ENCODE measurements at regions not wholly inside any gene's neighbourhood (a gene's known extent, or its start where the extent isn't known, plus 50 kb on each side); places are given as distances from the start of the nearest gene placed in this dataset.

DNA sequence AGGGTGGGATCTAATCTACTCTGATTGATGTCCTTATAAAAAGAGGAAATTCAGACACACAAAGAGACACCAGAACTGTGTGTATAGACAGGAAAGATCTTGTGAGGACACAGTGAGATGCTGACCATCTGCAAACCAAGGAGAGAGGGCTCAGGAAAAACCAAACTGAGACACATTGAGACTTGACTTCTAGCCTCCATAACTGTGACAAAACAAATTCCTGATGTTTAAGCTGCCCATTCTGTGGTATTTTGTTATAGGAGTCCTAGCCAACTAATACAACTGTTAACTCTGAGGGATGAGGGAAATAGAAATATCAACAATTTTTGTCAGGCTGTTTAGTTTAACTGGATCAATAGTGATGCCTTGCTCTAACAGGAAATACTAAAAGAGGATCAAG is 93.4 kb upstream of the COL3A1 start:
- FAIRE-seq (no peak), DNase-seq (ENCODE audit: insufficient read length, low spot score) (no peak)
- TF ChIP-seq, protein P1, sequence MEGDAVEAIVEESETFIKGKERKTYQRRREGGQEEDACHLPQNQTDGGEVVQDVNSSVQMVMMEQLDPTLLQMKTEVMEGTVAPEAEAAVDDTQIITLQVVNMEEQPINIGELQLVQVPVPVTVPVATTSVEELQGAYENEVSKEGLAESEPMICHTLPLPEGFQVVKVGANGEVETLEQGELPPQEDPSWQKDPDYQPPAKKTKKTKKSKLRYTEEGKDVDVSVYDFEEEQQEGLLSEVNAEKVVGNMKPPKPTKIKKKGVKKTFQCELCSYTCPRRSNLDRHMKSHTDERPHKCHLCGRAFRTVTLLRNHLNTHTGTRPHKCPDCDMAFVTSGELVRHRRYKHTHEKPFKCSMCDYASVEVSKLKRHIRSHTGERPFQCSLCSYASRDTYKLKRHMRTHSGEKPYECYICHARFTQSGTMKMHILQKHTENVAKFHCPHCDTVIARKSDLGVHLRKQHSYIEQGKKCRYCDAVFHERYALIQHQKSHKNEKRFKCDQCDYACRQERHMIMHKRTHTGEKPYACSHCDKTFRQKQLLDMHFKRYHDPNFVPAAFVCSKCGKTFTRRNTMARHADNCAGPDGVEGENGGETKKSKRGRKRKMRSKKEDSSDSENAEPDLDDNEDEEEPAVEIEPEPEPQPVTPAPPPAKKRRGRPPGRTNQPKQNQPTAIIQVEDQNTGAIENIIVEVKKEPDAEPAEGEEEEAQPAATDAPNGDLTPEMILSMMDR (IDR thresholded peaks at IDR 0.05; ENCODE audit: insufficient read depth, missing control alignments), result no peak

GRCh38 chr2:188881434-188881833 is 92.7 kb upstream of the COL3A1 start:
- TF ChIP-seq, protein P1 (IDR thresholded peaks at IDR 0.05; ENCODE audit: insufficient read depth, missing control alignments), result no peak
- no peak for FAIRE-seq
- no peak for DNase-seq (ENCODE audit: insufficient read length, low spot score)

GRCh38 chr2:188884046-188884445 is 90.1 kb upstream of the COL3A1 start:
- FAIRE-seq (no peak), DNase-seq (ENCODE audit: insufficient read length, low spot score) (no peak)
- TF ChIP-seq, protein P1 (IDR thresholded peaks at IDR 0.05; ENCODE audit: insufficient read depth, missing control alignments), result no peak

- no peak for DNase-seq (ENCODE audit: insufficient read length, low spot score)
- FAIRE-seq, result no peak
- TF ChIP-seq, protein P1 (IDR thresholded peaks at IDR 0.05; ENCODE audit: insufficient read depth, missing control alignments), result no peak
Observed at GRCh38 chr2:188884517-188884916, 89.7 kb upstream of the COL3A1 start.

DNA sequence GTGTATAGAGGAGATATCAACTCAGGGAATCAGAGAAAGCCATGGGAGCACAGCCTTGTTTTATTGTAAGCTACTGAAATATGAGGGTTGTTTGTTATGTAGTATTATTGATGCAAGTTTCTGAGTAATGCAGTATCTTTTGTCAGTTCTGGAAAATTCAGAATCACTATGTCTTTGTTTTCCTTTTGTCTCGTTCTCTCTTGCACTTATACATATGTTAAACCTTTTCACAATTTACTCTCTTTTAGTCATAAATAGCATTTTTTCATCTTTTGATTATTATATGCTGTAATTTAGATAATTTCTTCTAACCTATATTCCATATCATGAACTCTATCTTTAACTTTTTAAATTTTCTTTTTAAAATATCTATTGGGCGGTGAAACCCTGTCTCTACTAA is 85.0 kb upstream of the COL3A1 start:
- DNase-seq (ENCODE audit: insufficient read length, low spot score), result no peak
- TF ChIP-seq, protein P1 (IDR thresholded peaks at IDR 0.05; ENCODE audit: insufficient read depth, missing control alignments), result no peak
- FAIRE-seq, result no peak

- DNase-seq (ENCODE audit: insufficient read length, low spot score), result no peak
- TF ChIP-seq, protein P1 (IDR thresholded peaks at IDR 0.05; ENCODE audit: insufficient read depth, missing control alignments), result no peak
- no peak for FAIRE-seq
Observed at GRCh38 chr2:188890755-188891154, 83.4 kb upstream of the COL3A1 start.

- TF ChIP-seq, protein P1 (IDR thresholded peaks at IDR 0.05; ENCODE audit: insufficient read depth, missing control alignments), result no peak
- FAIRE-seq, result no peak
- DNase-seq (ENCODE audit: insufficient read length, low spot score), result no peak
Observed at GRCh38 chr2:188892636-188893035, 81.5 kb upstream of the COL3A1 start.

All from D721Med (cell line).